Breast epithelium (tissue), 4 donors: ENCODE measurements at regions not wholly inside any gene's neighbourhood (a gene's known extent, or its start where the extent isn't known, plus 50 kb on each side); places are given as distances from the start of the nearest gene placed in this dataset.

Source experiments
- DNase-seq, 2 donors: peaks; one replicate each; pipeline ENCODE4 v3.0.0-alpha.2; 2019; ENCODE audit warnings: low spot score in 2 of 2
- H3K27ac ChIP-seq, 2 donors: fragments of 200-600 bp; sonication (generic) in 1 of 2; one replicate each; pipeline ENCODE4 v1.5.1; 2016 to 2019; ENCODE audit warnings: mild to moderate bottlenecking in 1 of 2
- H3K27me3 ChIP-seq, 2 donors: fragments of 200-600 bp; sonication (generic) in 1 of 2; one replicate each; pipeline versions ENCODE4 v1.5.1 to v1.6.0; 2017 to 2019; ENCODE audit warnings: control low read depth in 1 of 2, mild to moderate bottlenecking in 1 of 2
- H3K36me3 ChIP-seq: fragments of 200-600 bp; one replicate; pipeline ENCODE4 v1.5.1; 2019
- H3K4me1 ChIP-seq, 2 donors: fragments of 200-600 bp; sonication (generic); one replicate each; pipeline ENCODE4 v1.5.1; 2016 to 2019; ENCODE audit warnings: control low read depth in 1 of 2
- H3K4me3 ChIP-seq, 3 donors: fragments of 200-600 bp; sonication (generic); 1 replicate in 2 of 3; 2 replicates in 1 of 3; pipeline ENCODE4 v1.5.1; 2016 to 2019; ENCODE audit warnings: mild to moderate bottlenecking in 3 of 3, moderate library complexity in 2 of 3
- H3K9me3 ChIP-seq, 2 donors: fragments of 200-600 bp; sonication (generic) in 1 of 2; one replicate each; pipeline ENCODE4 v1.5.1; 2016 to 2019; ENCODE audit warnings: control low read depth in 1 of 2
- CTCF ChIP-seq, 3 donors: fragments of 450-650 bp; IDR thresholded peaks; one replicate each; pipeline ENCODE4 v1.5.1; 2016 to 2017; ENCODE audit warnings: antibody characterized with exemption in 3 of 3, mild to moderate bottlenecking in 3 of 3, moderate library complexity in 3 of 3
- POLR2A ChIP-seq: fragments of 450-650 bp; IDR thresholded peaks from one replicate; pipeline ENCODE4 v1.6.1; 2016; ENCODE audit warnings: antibody characterized with exemption, mild to moderate bottlenecking, moderate library complexity
- POLR2AphosphoS5 ChIP-seq, 3 donors: sonication (generic); formaldehyde crosslinking; IDR thresholded peaks; one replicate each; pipeline ENCODE4 v1.6.1; 2017; ENCODE audit warnings: antibody characterized with exemption in 3 of 3
- intact Hi-C: fragments of 100-400 bp; cut with DNase I; formaldehyde crosslinking; loops from one replicate; pipeline ENCODE4 v1.15.1; 2023; ENCODE audit warnings: low total_unique reads

GRCh38 chr6:66735106-66735890, 1028.3 kb upstream of the EYS start:
- Histone ChIP-seq H3K27me3 (no peaks in the 10 kb centered on the region), H3K4me3 (no peak overlapping the region), H3K4me1 (no peaks in the 10 kb centered on the region), H3K9me3 (no peaks in the 10 kb centered on the region), H3K36me3 (no peaks in the 10 kb centered on the region), H3K27ac (no peak overlapping the region)
- TF ChIP-seq CTCF (IDR thresholded peaks at IDR 0.05), result no peak
- intact Hi-C loops, result no loop called here
- DNase-seq, result no peak

- Histone ChIP-seq H3K36me3 (no peaks in the 10 kb centered on the region), H3K4me1 (no peaks in the 10 kb centered on the region), H3K9me3 (no peaks in the 10 kb centered on the region), H3K27ac (no peak overlapping the region), H3K4me3 (no peak overlapping the region), H3K27me3 (no peaks in the 10 kb centered on the region)
- intact Hi-C loops, result no loop called here
- DNase-seq, result no peak
- TF ChIP-seq POLR2A (no peak), POLR2AphosphoS5 (IDR thresholded peaks at IDR 0.05) (no peak), CTCF (IDR thresholded peaks at IDR 0.05) (no peak)
Measured at GRCh38 chr6:66731310-66731709, 1024.3 kb upstream of the EYS start.

GRCh38 chr6:66725670-66726069, 1018.6 kb upstream of the EYS start:
- DNase-seq, result no peak
- TF ChIP-seq POLR2A, result no peak
- TF ChIP-seq CTCF (IDR thresholded peaks at IDR 0.05), result no peak
- TF ChIP-seq POLR2AphosphoS5 (IDR thresholded peaks at IDR 0.05), result no peak
- no peaks in the 10 kb centered on the region for H3K4me1 ChIP-seq

GRCh38 chr6:66717801-66718200, 1010.8 kb upstream of the EYS start:
- Histone ChIP-seq H3K36me3 (no peaks in the 10 kb centered on the region), H3K27ac (no peak overlapping the region), H3K4me3 (no peak overlapping the region), H3K4me1 (no peaks in the 10 kb centered on the region), H3K27me3 (no peaks in the 10 kb centered on the region), H3K9me3 (no peaks in the 10 kb centered on the region)
- no peak for TF ChIP-seq POLR2A
- TF ChIP-seq CTCF (IDR thresholded peaks at IDR 0.05), result no peak
- TF ChIP-seq POLR2AphosphoS5 (IDR thresholded peaks at IDR 0.05), result no peak
- intact Hi-C loops, result no loop called here
- no peak for DNase-seq

More at GRCh38 chr6:66725670-66726069, 1018.6 kb upstream of the EYS start:
- Histone ChIP-seq H3K27ac (no peak overlapping the region), H3K9me3 (no peaks in the 10 kb centered on the region), H3K36me3 (no peaks in the 10 kb centered on the region), H3K4me3 (no peak overlapping the region), H3K27me3 (no peaks in the 10 kb centered on the region)
- intact Hi-C loops, result no loop called here

- Histone ChIP-seq H3K4me3 (no peak overlapping the region), H3K27me3 (no peaks in the 10 kb centered on the region), H3K4me1 (no peaks in the 10 kb centered on the region), H3K9me3 (no peaks in the 10 kb centered on the region), H3K27ac (no peak overlapping the region), H3K36me3 (peaks cover 3% of the 10 kb centered on the region)
- TF ChIP-seq POLR2AphosphoS5 (IDR thresholded peaks at IDR 0.05) (no peak), POLR2A (no peak), CTCF (IDR thresholded peaks at IDR 0.05) (no peak)
- intact Hi-C loops, result no loop called here
- DNase-seq, result no peak
Measured at GRCh38 chr6:66699385-66699784, 992.4 kb upstream of the EYS start.
